Type B pancreatic cell (in vitro differentiated cells): ENCODE measurements at regions not wholly inside any gene's neighbourhood (a gene's known extent, or its start where the extent isn't known, plus 50 kb on each side); places are given as distances from the start of the nearest gene placed in this dataset.

Source experiments
- DNase-seq: peaks from one replicate; pipeline ENCODE4 v3.0.0; 2021; ENCODE audit warnings: mixed read lengths; ENCODE audit not compliant: unreplicated experiment; ENCODE audit errors: extremely low spot score
- H3K27ac Mint-ChIP-seq: 2 replicates; pipeline ENCODE4 v1.8.0; 2021; ENCODE audit warnings: mild to moderate bottlenecking, mixed read lengths
- H3K27me3 Mint-ChIP-seq: 2 replicates; pipeline ENCODE4 v1.8.0; 2021; ENCODE audit warnings: mixed read lengths
- H3K36me3 Mint-ChIP-seq: 2 replicates; pipeline ENCODE4 v1.8.0; 2021; ENCODE audit warnings: mixed read lengths
- H3K4me1 Mint-ChIP-seq: one replicate; pipeline ENCODE4 v1.8.0; 2021; ENCODE audit warnings: mixed read lengths; ENCODE audit not compliant: unreplicated experiment
- H3K4me3 Mint-ChIP-seq: 2 replicates; pipeline ENCODE4 v1.8.0; 2021; ENCODE audit warnings: mild to moderate bottlenecking, mixed read lengths
- H3K9me3 Mint-ChIP-seq: 2 replicates; pipeline ENCODE4 v1.8.0; 2021; ENCODE audit warnings: mixed read lengths
- CTCF ChIP-seq: fragments of 200-600 bp; sonication (generic); conservative IDR thresholded peaks from 2 replicates; pipeline ENCODE4 v1.5.0; 2021; ENCODE audit warnings: antibody characterized with exemption, mild to moderate bottlenecking

DNA sequence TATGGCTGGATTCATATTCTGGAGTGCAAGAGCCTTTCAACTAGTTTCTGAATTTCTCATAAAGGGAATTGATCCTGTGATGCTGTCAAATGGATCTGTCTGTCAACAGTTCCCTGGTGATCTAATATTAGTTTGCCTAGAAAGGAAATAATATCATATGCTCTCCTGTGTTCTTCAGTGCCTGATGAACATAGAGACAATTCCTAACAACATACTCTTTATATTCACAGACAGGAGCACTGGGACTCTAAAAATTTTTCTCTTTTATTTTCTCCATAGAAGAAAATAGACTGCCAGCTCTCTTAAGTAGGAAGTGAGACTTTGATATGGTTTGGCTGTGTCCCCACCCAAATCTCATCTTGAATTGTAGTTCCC, 259.7 kb downstream of the TMX3 start:
- Mint-ChIP-seq H3K4me1 (no peaks in the 10 kb centered on the region), H3K4me3 (no peak overlapping the region), H3K36me3 (no peaks in the 10 kb centered on the region), H3K27ac (no peak overlapping the region), H3K27me3 (no peaks in the 10 kb centered on the region), H3K9me3 (peaks cover 5% of the 10 kb centered on the region)
- TF ChIP-seq CTCF = no peak
- no peak for DNase-seq

DNA sequence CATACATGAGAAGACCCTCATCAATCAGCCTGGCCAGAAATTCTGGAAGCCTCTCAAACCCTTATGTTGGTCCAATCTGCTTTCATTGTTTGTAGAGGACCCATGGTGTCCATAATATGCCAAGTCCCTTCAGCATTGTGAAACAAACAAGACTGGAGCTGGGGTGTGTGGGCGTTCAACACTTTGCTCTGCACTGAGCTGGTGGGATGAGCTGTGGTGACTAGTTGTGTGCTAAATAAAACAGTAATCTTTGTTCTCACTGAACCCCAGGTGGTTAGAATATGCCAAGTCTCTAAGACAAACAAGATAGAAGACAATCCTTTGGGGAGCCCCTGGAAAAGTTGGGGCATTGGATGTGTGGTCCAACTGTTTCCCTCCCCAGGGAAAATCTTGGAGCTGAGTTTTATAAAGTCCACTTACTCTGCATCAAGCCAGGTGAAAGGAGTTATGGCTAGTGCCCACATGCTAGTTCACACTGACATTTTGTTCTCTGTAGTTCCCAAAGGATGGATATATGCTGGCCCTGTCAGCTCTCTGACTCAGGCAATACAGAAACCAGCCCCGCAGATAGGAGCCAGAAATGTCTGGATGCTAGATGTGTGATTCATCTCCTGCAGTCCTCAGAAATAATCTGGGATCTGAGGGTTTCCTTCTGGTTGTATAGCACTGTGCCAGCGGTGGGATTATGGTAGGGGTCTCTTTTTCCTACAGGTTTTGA, 260.2 kb downstream of the TMX3 start:
- H3K4me3 Mint-ChIP-seq = no peak overlapping the region
- H3K27me3 Mint-ChIP-seq = no peaks in the 10 kb centered on the region
- no peaks in the 10 kb centered on the region for H3K4me1 Mint-ChIP-seq
- DNase-seq = no peak
- H3K9me3 Mint-ChIP-seq = peaks cover 5% of the 10 kb centered on the region
- H3K27ac Mint-ChIP-seq = no peak overlapping the region
- TF ChIP-seq CTCF = no peak
- H3K36me3 Mint-ChIP-seq = no peaks in the 10 kb centered on the region

DNA sequence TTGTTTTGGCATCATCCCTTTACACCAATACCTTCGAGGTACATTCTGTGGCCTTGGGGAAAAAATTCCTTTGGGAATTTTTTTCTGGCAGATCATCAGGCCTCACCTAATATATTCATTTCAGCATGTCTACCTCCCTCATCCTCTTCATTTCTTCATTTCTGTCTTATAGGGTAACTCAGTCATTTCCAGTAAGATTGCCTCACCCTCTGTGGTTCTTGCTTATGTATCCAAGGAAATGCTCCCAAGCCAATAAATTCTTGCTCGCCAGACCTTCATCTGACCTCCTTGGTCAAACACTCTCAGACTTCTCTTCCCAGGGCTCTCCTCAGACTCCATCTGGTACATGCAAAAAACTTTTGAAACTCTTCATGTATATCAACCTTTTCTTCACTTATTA, 265.6 kb downstream of the TMX3 start:
- H3K9me3 Mint-ChIP-seq = no peaks in the 10 kb centered on the region
- H3K27ac Mint-ChIP-seq = no peak overlapping the region
- no peak overlapping the region for H3K4me3 Mint-ChIP-seq
- H3K4me1 Mint-ChIP-seq = no peaks in the 10 kb centered on the region
- TF ChIP-seq CTCF = no peak
- no peak for DNase-seq
- no peaks in the 10 kb centered on the region for H3K36me3 Mint-ChIP-seq
- no peaks in the 10 kb centered on the region for H3K27me3 Mint-ChIP-seq

DNA sequence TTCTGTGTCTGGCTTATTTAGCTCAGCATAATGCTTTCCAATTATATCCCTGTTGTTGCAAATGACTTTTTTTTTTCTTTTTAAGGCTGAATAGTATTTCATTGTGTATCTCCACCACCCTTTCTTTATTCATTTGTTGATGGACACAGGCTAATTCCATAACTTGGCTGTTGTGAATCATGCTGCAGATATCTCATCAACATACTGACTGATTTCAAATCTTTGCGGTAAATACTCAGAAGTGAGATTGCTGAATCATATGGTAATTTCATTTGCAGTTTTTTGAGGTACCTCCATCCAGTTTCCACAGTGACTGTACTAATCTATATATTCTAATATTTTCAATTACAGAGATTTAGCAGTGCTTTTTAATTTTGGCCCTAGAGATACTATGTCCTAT, 266.2 kb downstream of the TMX3 start:
- TF ChIP-seq CTCF = no peak
- no peaks in the 10 kb centered on the region for H3K4me1 Mint-ChIP-seq

GRCh38 chr18:68447286-68447685, 267.6 kb downstream of the TMX3 start:
- Mint-ChIP-seq H3K36me3 (no peaks in the 10 kb centered on the region), H3K27ac (no peak overlapping the region), H3K9me3 (no peaks in the 10 kb centered on the region), H3K4me1 (no peaks in the 10 kb centered on the region), H3K4me3 (no peak overlapping the region), H3K27me3 (no peaks in the 10 kb centered on the region)
- TF ChIP-seq CTCF = no peak
- no peak for DNase-seq

More for the DNA sequence above, 266.2 kb downstream of the TMX3 start:
- Mint-ChIP-seq H3K9me3 (no peaks in the 10 kb centered on the region), H3K27me3 (no peaks in the 10 kb centered on the region), H3K36me3 (no peaks in the 10 kb centered on the region), H3K4me3 (no peak overlapping the region), H3K27ac (no peak overlapping the region)
- DNase-seq = no peak
